Vagina (tissue), 2 donors: ENCODE measurements at regions not wholly inside any gene's neighbourhood (a gene's known extent, or its start where the extent isn't known, plus 50 kb on each side); places are given as distances from the start of the nearest gene placed in this dataset.

Experiments used
- DNase-seq, 2 donors: peaks; one replicate each; pipeline ENCODE4 v3.0.0-alpha.2; 2017; ENCODE audit errors: extremely low spot score in 2 of 2
- H3K27ac ChIP-seq: fragments of 200-600 bp; sonication (generic); one replicate; pipeline ENCODE4 v1.5.1; 2019
- H3K27me3 ChIP-seq: fragments of 200-600 bp; sonication (generic); one replicate; pipeline ENCODE4 v1.5.1; 2019
- H3K36me3 ChIP-seq, 2 donors: fragments of 200-600 bp; sonication (generic); one replicate each; pipeline ENCODE4 v1.5.1; 2017 to 2019
- H3K4me1 ChIP-seq: fragments of 200-600 bp; sonication (generic); one replicate; pipeline ENCODE4 v1.5.1; 2019
- H3K4me3 ChIP-seq, 2 donors: fragments of 200-600 bp; sonication (generic); 1 replicate in 1 of 2; 2 replicates in 1 of 2; pipeline ENCODE4 v1.5.1; 2016 to 2019
- H3K9me3 ChIP-seq: fragments of 200-600 bp; sonication (generic); one replicate; pipeline ENCODE4 v1.5.1; 2019
- CTCF ChIP-seq, 3 experiments: fragments of 450-650 bp in 2 of 3; fragments of 200-600 bp in 1 of 3; sonication (generic) in 1 of 3; IDR thresholded peaks; one replicate each; pipeline ENCODE4 v1.5.1; 2017 to 2019; ENCODE audit warnings: antibody characterized with exemption in 3 of 3, mild to moderate bottlenecking in 2 of 3, moderate library complexity in 2 of 3
- POLR2A ChIP-seq, 2 donors: fragments of 450-650 bp; IDR thresholded peaks; one replicate each; pipeline ENCODE4 v1.6.1; 2017; ENCODE audit warnings: antibody characterized with exemption in 2 of 2, mild to moderate bottlenecking in 2 of 2, moderate library complexity in 2 of 2
- POLR2AphosphoS5 ChIP-seq, 2 donors: sonication (generic); formaldehyde crosslinking; IDR thresholded peaks; one replicate each; pipeline ENCODE4 v1.9.0; 2017; ENCODE audit warnings: antibody characterized with exemption in 2 of 2, mild to moderate bottlenecking in 2 of 2, low read depth in 1 of 2; ENCODE audit not compliant: insufficient read depth in 1 of 2
- intact Hi-C: fragments of 100-400 bp; cut with DNase I; formaldehyde crosslinking; loops from one replicate; pipeline ENCODE4 v1.15.1; 2023

- Histone ChIP-seq H3K36me3 (no peaks in the 10 kb centered on the region), H3K4me1 (no peaks in the 10 kb centered on the region), H3K27ac (no peak overlapping the region), H3K27me3 (no peaks in the 10 kb centered on the region), H3K4me3 (no peak overlapping the region), H3K9me3 (no peaks in the 10 kb centered on the region)
- no peak for DNase-seq
- TF ChIP-seq POLR2AphosphoS5 (IDR thresholded peaks at IDR 0.05; ENCODE audit: insufficient read depth in 1 of 2, low read depth in 1 of 2), result no peak
- no peak for TF ChIP-seq CTCF (IDR thresholded peaks at IDR 0.05)
- TF ChIP-seq POLR2A (IDR thresholded peaks at IDR 0.05), result no peak
- intact Hi-C loops, result no loop called here
Measured at GRCh38 chr5:104170926-104171325, 608.3 kb upstream of the NUDT12 start.

GRCh38 chr5:104146652-104147051 is 584.1 kb upstream of the NUDT12 start:
- intact Hi-C loops, result no loop called here
- Histone ChIP-seq H3K36me3 (no peaks in the 10 kb centered on the region), H3K9me3 (no peaks in the 10 kb centered on the region), H3K4me1 (no peaks in the 10 kb centered on the region), H3K27me3 (no peaks in the 10 kb centered on the region), H3K4me3 (no peak overlapping the region), H3K27ac (no peak overlapping the region)
- no peak for TF ChIP-seq POLR2AphosphoS5 (IDR thresholded peaks at IDR 0.05; ENCODE audit: insufficient read depth in 1 of 2, low read depth in 1 of 2)
- no peak for TF ChIP-seq CTCF (IDR thresholded peaks at IDR 0.05)
- no peak for TF ChIP-seq POLR2A (IDR thresholded peaks at IDR 0.05)
- DNase-seq, result no peak

- Histone ChIP-seq H3K27me3 (no peaks in the 10 kb centered on the region), H3K4me3 (no peak overlapping the region), H3K36me3 (no peaks in the 10 kb centered on the region), H3K9me3 (no peaks in the 10 kb centered on the region), H3K27ac (no peak overlapping the region), H3K4me1 (no peaks in the 10 kb centered on the region)
- TF ChIP-seq CTCF (IDR thresholded peaks at IDR 0.05) (no peak), POLR2AphosphoS5 (IDR thresholded peaks at IDR 0.05; ENCODE audit: insufficient read depth in 1 of 2, low read depth in 1 of 2) (no peak), POLR2A (IDR thresholded peaks at IDR 0.05) (no peak)
- DNase-seq, result no peak
- intact Hi-C loops, result no loop called here
Measured at GRCh38 chr5:104139840-104140239, 577.3 kb upstream of the NUDT12 start.

- Histone ChIP-seq H3K27ac (no peak overlapping the region), H3K4me1 (no peaks in the 10 kb centered on the region), H3K9me3 (no peaks in the 10 kb centered on the region), H3K4me3 (no peak overlapping the region), H3K27me3 (no peaks in the 10 kb centered on the region), H3K36me3 (no peaks in the 10 kb centered on the region)
- intact Hi-C loops, result no loop called here
- no peak for DNase-seq
- TF ChIP-seq CTCF (IDR thresholded peaks at IDR 0.05) (no peak), POLR2AphosphoS5 (IDR thresholded peaks at IDR 0.05; ENCODE audit: insufficient read depth in 1 of 2, low read depth in 1 of 2) (no peak), POLR2A (IDR thresholded peaks at IDR 0.05) (no peak)
Measured at GRCh38 chr5:104130320-104130719, 567.7 kb upstream of the NUDT12 start.

- Histone ChIP-seq H3K9me3 (no peaks in the 10 kb centered on the region), H3K27ac (no peak overlapping the region), H3K4me3 (no peak overlapping the region), H3K4me1 (no peaks in the 10 kb centered on the region), H3K27me3 (no peaks in the 10 kb centered on the region), H3K36me3 (no peaks in the 10 kb centered on the region)
- intact Hi-C loops, result no loop called here
- TF ChIP-seq POLR2AphosphoS5 (IDR thresholded peaks at IDR 0.05; ENCODE audit: insufficient read depth in 1 of 2, low read depth in 1 of 2) (no peak), CTCF (IDR thresholded peaks at IDR 0.05) (no peak), POLR2A (IDR thresholded peaks at IDR 0.05) (no peak)
- DNase-seq, result no peak
Measured at GRCh38 chr5:104128348-104128747, 565.8 kb upstream of the NUDT12 start.
